ENCODE measurements at regions not wholly inside any gene's neighbourhood (a gene's known extent, or its start where the extent isn't known, plus 50 kb on each side); places are given as distances from the start of the nearest gene placed in this dataset.
A peak's percentile ranks its signal among the peaks of the same experiment; 100 is the strongest.
"Not testable (repeated sequence)": the region's sequence is repeated elsewhere in the genome, so short reads cannot be mapped to it uniquely, and the experiment has no call there.

GRCh38 chr1:55448261-55448660 lies 233.1 kb upstream of the USP24 start:
- no peak for DNase-seq (ENCODE audit: low spot score)

- DNase-seq (ENCODE audit: low spot score) = no peak
Observed at GRCh38 chr1:55447488-55447887, 232.3 kb upstream of the USP24 start.

- no peak for DNase-seq (ENCODE audit: low spot score)
Observed at GRCh38 chr1:55446351-55446750, 231.2 kb upstream of the USP24 start.

GRCh38 chr1:55445416-55445815 lies 230.3 kb upstream of the USP24 start:
- DNase-seq (ENCODE audit: low spot score) = no peak

- DNase-seq (ENCODE audit: low spot score) = no peak
Observed at GRCh38 chr1:55444667-55445066, 229.5 kb upstream of the USP24 start.

GRCh38 chr1:55443175-55443915 lies 228.2 kb upstream of the USP24 start:
- DNase-seq (ENCODE audit: low spot score) = no peak

- no peak for DNase-seq (ENCODE audit: low spot score)
Observed at GRCh38 chr1:55441489-55441888, 226.3 kb upstream of the USP24 start.

GRCh38 chr1:55437692-55438091 lies 222.5 kb upstream of the USP24 start:
- no peak for DNase-seq (ENCODE audit: low spot score)

- not testable (repeated sequence) for DNase-seq (ENCODE audit: low spot score)
Observed at GRCh38 chr1:55430720-55431119, 215.6 kb upstream of the USP24 start.

- DNase-seq (ENCODE audit: low spot score) = not testable (repeated sequence)
Observed at GRCh38 chr1:55430206-55430605, 215.0 kb upstream of the USP24 start.

GRCh38 chr1:55428944-55429931 lies 214.1 kb upstream of the USP24 start:
- peak; percentile 49 for DNase-seq (ENCODE audit: low spot score)

GRCh38 chr1:55428231-55428630 lies 213.1 kb upstream of the USP24 start:
- no peak for DNase-seq (ENCODE audit: low spot score)

- no peak for DNase-seq (ENCODE audit: low spot score)
Observed at GRCh38 chr1:55427606-55428005, 212.4 kb upstream of the USP24 start.

GRCh38 chr1:55426619-55427018 lies 211.5 kb upstream of the USP24 start:
- DNase-seq (ENCODE audit: low spot score) = no peak

GRCh38 chr1:55426156-55426555 lies 211.0 kb upstream of the USP24 start:
- no peak for DNase-seq (ENCODE audit: low spot score)

- peak; percentile 32 for DNase-seq (ENCODE audit: low spot score)
Observed at GRCh38 chr1:55425310-55425930, 210.3 kb upstream of the USP24 start.

GRCh38 chr1:55423376-55423775 lies 208.2 kb upstream of the USP24 start:
- no peak for DNase-seq (ENCODE audit: low spot score)

GRCh38 chr1:55420929-55421716 lies 206.0 kb upstream of the USP24 start:
- DNase-seq (ENCODE audit: low spot score) = no peak

GRCh38 chr1:55420026-55420425 lies 204.9 kb upstream of the USP24 start:
- DNase-seq (ENCODE audit: low spot score) = no peak

- DNase-seq (ENCODE audit: low spot score) = no peak
Observed at GRCh38 chr1:55418208-55419000, 203.2 kb upstream of the USP24 start.

Data from iPS-NIHi11 (cell line).